AG10803 (cell line): ENCODE measurements at regions not wholly inside any gene's neighbourhood (a gene's known extent, or its start where the extent isn't known, plus 50 kb on each side); places are given as distances from the start of the nearest gene placed in this dataset.

Experiments used
- DNase-seq: peaks from one replicate; pipeline ENCODE4 v3.0.0; 2010; ENCODE audit warnings: low read depth
- H3K4me3 ChIP-seq: 2 replicates; pipeline ENCODE4 v1.5.1; 2011; ENCODE audit warnings: mild to moderate bottlenecking, low read length, control low read depth
- CTCF ChIP-seq: conservative IDR thresholded peaks from 2 replicates; pipeline ENCODE4 v1.5.1; 2011; ENCODE audit warnings: mild to moderate bottlenecking, low read length, control low read depth, inconsistent platforms

- no peak for TF ChIP-seq CTCF
- H3K4me3 ChIP-seq: no peak overlapping the region
- DNase-seq: no peak
Measured at GRCh38 chr3:193874997-193875593, 260.9 kb upstream of the HES1 start.

GRCh38 chr3:193875601-193876321 is 260.2 kb upstream of the HES1 start:
- H3K4me3 ChIP-seq: no peak overlapping the region
- no peak for TF ChIP-seq CTCF
- DNase-seq: no peak

- H3K4me3 ChIP-seq: no peak overlapping the region
- TF ChIP-seq CTCF: no peak
- DNase-seq: no peak
Measured at GRCh38 chr3:193879099-193879863, 256.7 kb upstream of the HES1 start.

GRCh38 chr3:193879864-193880242 is 256.1 kb upstream of the HES1 start:
- TF ChIP-seq CTCF: no peak
- no peak for DNase-seq
- no peak overlapping the region for H3K4me3 ChIP-seq

GRCh38 chr3:193882091-193882490 is 253.9 kb upstream of the HES1 start:
- DNase-seq: no peak
- TF ChIP-seq CTCF: no peak

GRCh38 chr3:193883551-193883950 is 252.4 kb upstream of the HES1 start:
- no peak overlapping the region for H3K4me3 ChIP-seq
- TF ChIP-seq CTCF: no peak
- DNase-seq: no peak

More at GRCh38 chr3:193882091-193882490, 253.9 kb upstream of the HES1 start:
- H3K4me3 ChIP-seq: no peak overlapping the region
